ENCODE measurements at regions not wholly inside any gene's neighbourhood (a gene's known extent, or its start where the extent isn't known, plus 50 kb on each side); places are given as distances from the start of the nearest gene placed in this dataset.

GRCh38 chr6:137434640-137435039 is 59.6 kb downstream of the OLIG3 start:
- no peak for DNase-seq

GRCh38 chr6:137432054-137432611 is 62.1 kb downstream of the OLIG3 start:
- no peak for DNase-seq

GRCh38 chr6:137430954-137431353 is 63.2 kb downstream of the OLIG3 start:
- DNase-seq = no peak

- no peak for DNase-seq
These were observed 66.4 kb downstream of the OLIG3 start for GRCh38 chr6:137427656-137428290.

- no peak for DNase-seq
These were observed 68.0 kb downstream of the OLIG3 start for GRCh38 chr6:137426007-137426689.

GRCh38 chr6:137424251-137424650 is 69.9 kb downstream of the OLIG3 start:
- no peak for DNase-seq

GRCh38 chr6:137423451-137424168 is 70.6 kb downstream of the OLIG3 start:
- no peak for DNase-seq

GRCh38 chr6:137417396-137417795 is 76.8 kb downstream of the OLIG3 start:
- DNase-seq = no peak

GRCh38 chr6:137416376-137417109 is 77.7 kb downstream of the OLIG3 start:
- no peak for DNase-seq

GRCh38 chr6:137415834-137416190 is 78.4 kb downstream of the OLIG3 start:
- DNase-seq = no peak

- peak; percentile 45 for DNase-seq
These were observed 78.9 kb downstream of the OLIG3 start for GRCh38 chr6:137415127-137415833.

GRCh38 chr6:137414599-137414998 is 79.6 kb downstream of the OLIG3 start:
- DNase-seq = no peak

- no peak for DNase-seq
These were observed 80.7 kb downstream of the OLIG3 start for GRCh38 chr6:137413482-137413881.

- no peak for DNase-seq
These were observed 81.6 kb downstream of the OLIG3 start for GRCh38 chr6:137412562-137412961.

GRCh38 chr6:137409266-137409777 is 84.9 kb downstream of the OLIG3 start:
- no peak for DNase-seq

GRCh38 chr6:137407816-137408215 is 86.4 kb downstream of the OLIG3 start:
- no peak for DNase-seq

GRCh38 chr6:137405806-137406205 is 88.4 kb downstream of the OLIG3 start:
- no peak for DNase-seq

- no peak for DNase-seq
These were observed 90.3 kb downstream of the OLIG3 start for GRCh38 chr6:137403855-137404254.

- DNase-seq = no peak
These were observed 90.8 kb downstream of the OLIG3 start for GRCh38 chr6:137403443-137403842.

- no peak for DNase-seq
These were observed 92.0 kb downstream of the OLIG3 start for GRCh38 chr6:137402143-137402680.

GRCh38 chr6:137401088-137401487 is 93.1 kb downstream of the OLIG3 start:
- no peak for DNase-seq

- DNase-seq = no peak
These were observed 94.2 kb downstream of the OLIG3 start for GRCh38 chr6:137399881-137400443.
